ENCODE measurements at regions not wholly inside any gene's neighbourhood (a gene's known extent, or its start where the extent isn't known, plus 50 kb on each side); places are given as distances from the start of the nearest gene placed in this dataset.

DNA sequence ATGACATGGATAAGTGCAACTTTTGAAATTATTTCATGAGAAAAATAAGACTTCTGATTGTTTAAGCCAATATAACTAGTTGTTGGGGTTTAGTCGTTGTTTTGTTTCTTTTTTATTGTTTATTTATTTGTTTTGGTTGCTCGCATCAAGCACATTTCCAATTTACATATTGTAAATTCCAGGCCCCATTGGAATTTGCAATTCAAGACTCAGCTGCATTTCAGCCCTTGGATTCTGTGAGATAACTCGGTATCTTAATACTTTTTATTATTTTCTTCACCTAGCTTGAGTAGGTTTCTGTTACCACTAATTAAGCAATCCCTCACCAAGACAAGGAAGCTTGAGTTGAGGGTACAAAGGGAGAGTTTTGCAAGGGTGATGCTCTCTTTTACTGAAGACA lies 318.3 kb upstream of the GATB start:
- no peak overlapping the region for H3K4me3 ChIP-seq (ENCODE audit: low read depth, low read length)
- TF ChIP-seq CTCF (IDR thresholded peaks at IDR 0.05; ENCODE audit: low read depth, low read length), result no peak

DNA sequence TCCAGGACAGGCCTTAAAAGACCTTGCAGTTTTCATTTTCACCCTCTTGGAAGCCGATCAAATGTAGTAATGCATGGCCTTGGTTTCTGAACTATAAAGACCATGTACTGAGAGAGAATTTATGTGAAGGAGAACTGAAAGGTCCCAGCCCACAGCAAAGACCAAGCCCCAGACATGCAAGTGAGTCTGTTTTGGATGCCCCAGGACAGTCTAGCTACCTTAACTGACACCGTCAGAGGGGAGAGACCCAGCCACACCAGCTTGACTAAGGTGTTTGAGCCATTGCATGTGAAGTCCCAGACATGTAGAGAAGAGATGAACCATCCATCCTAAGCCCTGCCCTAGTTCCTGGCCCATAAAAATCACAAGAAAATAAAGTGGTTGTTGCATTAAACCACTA lies 316.8 kb upstream of the GATB start:
- TF ChIP-seq CTCF (IDR thresholded peaks at IDR 0.05; ENCODE audit: low read depth, low read length), result no peak
- no peak overlapping the region for H3K4me3 ChIP-seq (ENCODE audit: low read depth, low read length)

GRCh38 chr4:152075253-152075928 lies 314.6 kb upstream of the GATB start:
- no peak overlapping the region for H3K4me3 ChIP-seq (ENCODE audit: low read depth, low read length)
- no peak for TF ChIP-seq CTCF (IDR thresholded peaks at IDR 0.05; ENCODE audit: low read depth, low read length)

DNA sequence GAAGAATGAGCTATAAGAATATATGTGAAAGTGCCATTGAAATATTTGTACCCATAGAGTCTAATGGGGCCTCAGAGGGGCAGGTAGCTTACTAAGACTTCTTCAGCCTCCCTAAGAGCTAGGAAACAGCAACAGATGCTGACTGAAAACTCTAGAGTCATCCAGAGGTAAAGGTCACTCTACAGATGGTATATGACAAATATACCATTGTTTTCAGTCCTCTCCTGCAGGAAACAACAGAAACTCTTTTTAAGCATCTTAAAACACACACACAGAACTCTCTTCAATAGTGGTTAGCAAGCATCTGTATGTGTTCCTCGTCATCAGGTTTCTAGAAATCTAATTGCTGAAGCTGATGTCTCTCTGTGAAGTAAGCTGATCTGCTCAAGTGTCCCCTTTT lies 313.8 kb upstream of the GATB start:
- TF ChIP-seq CTCF (IDR thresholded peaks at IDR 0.05; ENCODE audit: low read depth, low read length), result no peak

DNA sequence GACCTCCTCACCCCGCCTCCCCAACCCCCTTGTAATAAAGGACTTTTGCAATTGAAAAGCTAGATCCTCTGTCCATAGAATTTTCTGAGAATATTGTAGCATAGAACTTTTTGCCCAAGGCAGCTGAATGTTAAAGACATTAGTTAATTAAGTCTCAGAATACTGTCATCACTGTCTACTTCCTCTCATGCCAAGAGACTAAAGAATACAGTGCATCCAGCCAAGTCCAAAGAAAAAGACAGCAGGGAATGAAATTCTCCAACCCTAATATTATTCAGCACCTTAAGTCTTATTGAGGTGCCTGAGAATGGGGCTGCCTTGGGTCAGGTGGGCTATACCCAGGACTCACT lies 313.3 kb upstream of the GATB start:
- H3K4me3 ChIP-seq (ENCODE audit: low read depth, low read length), result no peak overlapping the region
- no peak for TF ChIP-seq CTCF (IDR thresholded peaks at IDR 0.05; ENCODE audit: low read depth, low read length)

More for the DNA sequence above, 313.8 kb upstream of the GATB start:
- H3K4me3 ChIP-seq (ENCODE audit: low read depth, low read length), result no peak overlapping the region

DNA sequence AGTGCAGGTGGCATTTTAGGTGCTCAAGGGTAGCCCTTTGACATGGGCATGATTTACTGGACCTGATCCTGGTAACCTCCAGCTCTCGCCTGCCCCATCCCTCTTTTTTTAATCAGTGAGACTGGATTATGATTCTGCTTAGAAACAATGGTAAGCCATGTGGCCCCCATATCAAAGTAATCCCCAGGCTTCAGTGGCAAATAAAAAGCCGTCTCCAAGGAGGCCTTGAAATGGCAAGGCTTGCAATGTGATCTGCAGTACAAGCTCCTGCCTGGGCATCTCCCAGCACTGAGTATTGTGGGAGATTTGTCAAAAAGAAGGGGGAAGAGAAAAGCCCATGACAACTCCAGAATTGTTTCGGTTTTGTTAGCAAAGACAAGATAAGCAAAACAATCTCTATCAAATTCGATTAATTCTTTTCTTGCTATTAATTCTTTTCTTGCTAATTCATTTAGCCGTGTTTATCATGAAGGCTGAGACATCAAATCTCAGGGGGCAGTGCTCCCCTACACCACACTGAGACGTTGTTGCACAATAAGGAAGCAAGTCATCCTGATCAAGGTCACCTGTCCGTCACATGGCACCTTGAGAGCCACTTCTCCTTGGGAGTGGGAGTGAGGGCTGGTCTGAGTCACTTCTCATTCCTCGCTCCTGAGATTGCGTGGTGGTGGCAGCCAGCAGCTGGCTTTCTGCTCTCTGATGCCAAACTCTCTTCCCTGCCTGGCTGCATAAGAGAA lies 312.7 kb upstream of the GATB start:
- H3K4me3 ChIP-seq (ENCODE audit: low read depth, low read length), result no peak overlapping the region
- TF ChIP-seq CTCF (IDR thresholded peaks at IDR 0.05; ENCODE audit: low read depth, low read length), result no peak

DNA sequence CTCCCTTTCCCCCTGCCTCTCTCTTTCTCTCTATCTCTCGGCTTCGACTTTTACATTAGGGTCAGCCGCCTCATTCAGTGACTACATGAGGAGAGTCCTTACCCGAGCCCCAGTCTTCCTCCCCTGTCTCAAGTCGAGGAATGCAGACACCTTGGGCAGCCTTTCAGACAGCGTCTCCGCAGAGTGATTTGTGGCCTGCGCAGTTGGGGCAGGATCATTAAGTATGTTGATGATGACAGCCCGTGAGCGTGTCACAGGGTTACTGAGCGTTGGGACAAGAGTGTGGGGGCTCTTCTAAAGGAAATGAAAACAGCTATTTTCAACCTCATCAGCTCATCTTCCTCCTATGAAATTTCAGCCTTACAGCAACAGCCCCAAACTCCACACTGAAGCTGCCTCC lies 312.1 kb upstream of the GATB start:
- TF ChIP-seq CTCF (IDR thresholded peaks at IDR 0.05; ENCODE audit: low read depth, low read length), result no peak

More for the DNA sequence above, 312.1 kb upstream of the GATB start:
- no peak overlapping the region for H3K4me3 ChIP-seq (ENCODE audit: low read depth, low read length)
